ENCODE measurements at regions not wholly inside any gene's neighbourhood (a gene's known extent, or its start where the extent isn't known, plus 50 kb on each side); places are given as distances from the start of the nearest gene placed in this dataset.
"Not testable (repeated sequence)": the region's sequence is repeated elsewhere in the genome, so short reads cannot be mapped to it uniquely, and the experiment has no call there.

DNA sequence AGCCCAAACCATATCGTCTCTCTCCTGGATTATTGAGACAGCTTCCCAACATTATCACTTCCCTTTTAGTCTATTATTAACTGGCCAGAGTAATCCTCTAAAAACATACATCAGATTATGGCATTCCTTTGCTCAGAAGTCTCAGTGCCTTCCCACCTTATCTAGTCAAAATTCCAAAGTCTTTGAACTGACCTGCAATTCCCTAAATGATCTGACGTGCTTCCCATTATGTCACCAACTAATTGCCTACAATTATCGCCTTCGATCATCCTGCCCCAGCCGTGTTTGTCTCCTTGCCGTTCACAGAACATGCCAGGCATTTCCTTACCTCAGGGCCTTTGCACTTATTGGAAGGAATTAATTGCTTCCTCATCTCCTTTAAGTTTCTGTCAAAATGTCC is 332.4 kb downstream of the IRS1 start:
- no peak for ATAC-seq

DNA sequence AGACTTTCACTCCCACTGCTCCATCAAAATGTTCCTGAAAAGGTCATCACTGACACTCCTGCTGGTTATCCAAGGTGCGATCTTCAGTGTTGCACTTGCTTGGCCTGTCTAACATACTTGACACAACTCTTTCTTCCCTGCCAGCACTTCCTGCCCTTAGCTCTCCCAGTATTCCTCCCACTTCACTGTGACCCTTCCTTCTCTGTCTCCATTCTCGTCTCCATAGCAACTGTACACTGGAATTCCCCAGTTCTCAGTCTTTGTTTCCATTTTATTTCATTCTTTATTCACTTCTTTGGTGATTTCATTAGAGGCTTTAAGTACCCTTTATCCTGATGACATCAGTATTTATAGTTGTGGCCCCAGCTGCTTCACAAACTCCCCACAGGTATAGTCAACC is 333.0 kb downstream of the IRS1 start:
- no peak for ATAC-seq

DNA sequence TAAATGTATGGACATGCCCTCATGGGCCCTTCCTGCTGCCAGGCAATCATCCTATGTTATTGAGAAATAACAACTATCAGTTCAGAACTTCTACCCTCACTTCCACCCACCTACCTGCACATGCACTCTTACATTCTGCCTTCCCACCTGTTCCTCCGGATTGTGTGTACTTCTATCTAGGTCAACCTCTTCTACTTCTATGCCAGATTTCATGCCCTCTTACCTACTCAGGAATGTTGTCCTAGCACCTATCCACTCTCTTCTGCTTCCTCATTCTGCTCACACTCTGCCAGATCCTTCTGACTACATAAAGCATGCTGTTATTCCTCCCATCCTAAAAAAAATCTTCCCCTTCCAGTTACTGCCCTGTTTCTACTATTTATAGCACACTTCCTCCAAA is 333.5 kb downstream of the IRS1 start:
- ATAC-seq: no peak

DNA sequence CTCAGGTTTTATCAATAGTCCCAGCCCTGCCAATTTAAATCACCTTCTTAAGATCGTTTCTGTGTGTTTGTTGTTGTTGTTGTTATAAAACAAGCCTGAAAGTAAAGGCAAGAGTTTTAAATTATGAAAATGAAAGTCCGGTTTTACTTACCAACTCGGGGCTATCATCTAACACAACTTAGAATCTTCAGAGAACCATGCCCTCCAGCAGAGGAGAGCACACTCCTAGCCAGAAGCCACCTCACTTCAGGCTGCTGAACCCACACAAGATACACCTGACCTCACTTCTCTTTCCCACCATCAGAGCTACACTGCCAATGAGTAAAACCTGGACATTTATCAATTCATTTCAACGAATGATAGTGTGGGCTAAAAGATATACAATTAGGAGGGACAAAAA is 335.2 kb downstream of the IRS1 start:
- ATAC-seq: no peak

DNA sequence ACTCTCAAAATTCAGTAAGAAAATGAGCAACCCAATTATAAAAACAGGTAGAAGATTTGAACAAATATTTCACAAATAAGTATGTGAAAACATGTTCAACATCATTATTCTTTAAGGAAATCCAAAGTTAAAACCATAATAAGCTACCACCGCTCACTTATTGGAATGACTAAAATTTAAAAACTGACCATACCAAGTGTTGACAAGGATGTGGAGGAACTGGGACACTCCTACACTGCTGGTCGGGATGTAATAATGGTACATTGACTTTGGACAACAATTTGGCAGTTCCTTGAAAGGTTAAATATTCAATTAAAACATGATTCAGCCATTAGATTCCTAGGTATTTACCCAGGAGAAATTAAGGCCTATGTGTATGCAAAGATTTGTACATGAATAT is 336.5 kb downstream of the IRS1 start:
- no peak for ATAC-seq

GRCh38 chr2:226461981-226462380 is 337.6 kb downstream of the IRS1 start:
- no peak for ATAC-seq

GRCh38 chr2:226456144-226456543 is 343.5 kb downstream of the IRS1 start:
- not testable (repeated sequence) for ATAC-seq

DNA sequence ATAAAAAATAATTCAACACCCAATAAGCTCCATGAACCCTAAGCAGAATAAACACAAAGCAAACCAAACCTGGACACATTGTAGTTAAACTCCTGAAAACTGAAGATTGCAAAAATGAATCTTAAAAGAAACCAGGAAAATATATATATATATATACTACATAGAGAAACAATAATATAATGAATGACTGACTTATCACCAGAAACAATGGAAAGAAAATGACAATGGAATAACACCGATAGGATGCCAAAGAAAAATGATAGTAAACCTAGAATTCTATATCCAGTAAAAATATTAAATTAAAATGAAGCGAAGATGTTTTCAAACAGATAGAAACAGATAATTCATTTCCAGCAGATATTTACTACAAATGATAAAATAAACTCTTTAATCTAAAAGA is 346.9 kb downstream of the IRS1 start:
- no peak for ATAC-seq

GRCh38 chr2:226451486-226451885 is 348.1 kb downstream of the IRS1 start:
- ATAC-seq: no peak

- no peak for ATAC-seq
Observed at GRCh38 chr2:226450141-226450540, 349.5 kb downstream of the IRS1 start.

DNA sequence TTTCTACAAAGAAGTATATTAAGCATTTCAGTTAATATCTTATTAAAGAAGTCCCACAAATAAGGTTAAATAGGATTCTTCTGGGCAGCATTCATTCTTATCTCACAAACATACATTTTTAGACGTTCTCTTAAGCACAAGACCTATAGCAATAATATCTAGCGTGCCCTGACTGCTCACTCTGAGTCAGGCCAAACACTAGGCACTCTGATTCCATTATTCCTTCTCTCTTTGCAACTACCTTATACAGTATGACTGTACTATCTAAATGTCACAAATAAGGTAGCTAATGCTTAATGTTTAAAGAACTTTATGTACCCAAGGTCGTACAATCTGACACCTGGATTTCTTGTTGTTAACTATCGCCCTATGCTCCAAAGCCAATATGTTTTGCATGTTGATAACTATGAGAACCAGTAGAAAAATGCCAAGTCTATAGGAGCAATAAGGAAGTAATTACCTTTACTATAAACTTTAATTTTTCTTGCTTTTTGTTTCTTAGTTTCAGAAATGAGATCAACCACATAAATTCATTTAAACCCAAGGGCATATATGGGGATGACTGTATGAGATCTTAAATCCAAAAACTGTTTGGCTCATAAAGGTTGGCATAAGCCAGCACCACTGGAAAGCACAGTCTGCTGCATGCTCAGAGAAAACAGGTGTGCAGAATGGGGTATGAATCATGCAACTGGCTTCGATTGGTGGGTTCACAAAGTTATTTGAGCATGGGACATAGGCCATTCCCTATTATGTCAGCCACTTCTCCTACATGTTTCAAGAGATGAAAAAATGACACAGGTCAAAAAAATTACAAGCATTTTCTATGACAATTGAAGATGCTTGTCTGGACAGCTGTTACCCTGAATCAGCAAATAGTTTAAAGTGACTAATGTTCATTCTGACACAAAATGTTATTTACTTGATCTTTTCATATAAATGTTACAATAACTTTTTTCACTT is 352.0 kb downstream of the IRS1 start:
- peak; percentile 75 for ATAC-seq

GRCh38 chr2:226446406-226447001 is 353.1 kb downstream of the IRS1 start:
- ATAC-seq: no peak

DNA sequence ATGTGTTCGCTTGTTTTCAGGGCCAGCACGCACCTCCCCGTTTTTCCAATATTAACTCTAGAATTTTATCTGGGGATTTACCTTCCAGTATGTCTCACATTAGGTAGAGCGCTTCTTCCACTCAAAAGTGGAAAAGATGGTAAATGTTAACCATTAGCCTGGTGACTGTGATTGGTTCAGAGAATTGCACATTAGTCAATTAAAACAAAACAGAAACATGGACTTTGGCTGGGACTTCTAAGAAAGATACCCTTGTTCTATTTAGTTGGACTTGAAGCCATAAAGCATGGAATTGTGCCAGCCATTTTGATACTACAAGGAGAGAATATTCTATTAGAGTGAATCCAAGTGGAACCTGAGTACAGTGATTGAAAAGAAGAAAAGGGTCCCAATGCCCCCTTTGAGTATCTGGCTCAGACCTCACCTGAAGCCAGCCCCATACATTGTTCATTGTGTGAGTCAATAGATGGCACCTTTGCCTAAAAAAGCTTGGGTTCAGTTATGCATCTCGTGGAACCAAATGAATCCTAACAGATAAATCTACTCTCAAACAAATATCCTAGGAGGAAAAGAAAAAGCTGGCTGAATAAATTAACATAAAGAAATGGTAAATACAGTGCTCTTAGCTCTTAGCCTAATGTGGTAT is 354.3 kb downstream of the IRS1 start:
- no peak for ATAC-seq

- ATAC-seq: no peak
Observed at GRCh38 chr2:226443112-226443511, 356.5 kb downstream of the IRS1 start.

GRCh38 chr2:226440127-226440918 is 359.3 kb downstream of the IRS1 start:
- no peak for ATAC-seq

DNA sequence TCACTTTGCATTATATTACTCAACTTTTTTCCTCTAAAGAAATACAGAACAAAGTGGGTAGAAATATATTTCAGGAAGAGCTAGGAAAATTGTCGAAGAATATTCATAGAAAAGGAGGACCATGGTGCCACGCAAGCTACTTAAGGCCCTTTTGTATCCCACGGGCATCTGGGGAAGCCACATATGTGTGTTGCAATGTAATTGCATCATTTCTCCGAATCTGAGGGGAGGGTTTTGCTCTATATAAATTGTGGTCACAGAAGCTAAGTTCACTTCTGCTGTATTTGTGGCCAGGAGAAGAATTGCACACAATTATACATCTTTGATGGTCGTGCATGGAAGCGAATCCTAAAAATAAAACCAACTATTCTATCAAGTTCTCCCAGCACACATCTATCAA is 360.3 kb downstream of the IRS1 start:
- ATAC-seq: no peak

DNA sequence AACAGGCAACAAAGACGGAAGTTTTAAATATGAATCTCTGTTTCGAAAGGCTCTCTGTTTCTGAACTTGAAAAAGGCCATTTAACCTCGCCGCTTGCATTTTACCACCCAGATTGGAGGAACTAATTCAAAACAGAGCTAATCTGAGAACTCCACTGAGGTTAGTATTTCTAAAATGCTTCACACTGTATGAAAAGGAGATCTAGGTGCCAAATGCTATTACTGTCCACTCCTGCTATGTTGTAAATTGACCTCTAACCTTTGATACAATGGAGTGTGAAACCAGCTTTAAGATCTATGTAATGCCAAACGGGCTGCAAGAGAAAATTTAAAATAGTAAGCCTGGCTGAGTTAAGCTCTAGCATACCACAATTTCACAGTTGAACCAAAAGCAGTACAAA is 364.5 kb downstream of the IRS1 start:
- no peak for ATAC-seq

DNA sequence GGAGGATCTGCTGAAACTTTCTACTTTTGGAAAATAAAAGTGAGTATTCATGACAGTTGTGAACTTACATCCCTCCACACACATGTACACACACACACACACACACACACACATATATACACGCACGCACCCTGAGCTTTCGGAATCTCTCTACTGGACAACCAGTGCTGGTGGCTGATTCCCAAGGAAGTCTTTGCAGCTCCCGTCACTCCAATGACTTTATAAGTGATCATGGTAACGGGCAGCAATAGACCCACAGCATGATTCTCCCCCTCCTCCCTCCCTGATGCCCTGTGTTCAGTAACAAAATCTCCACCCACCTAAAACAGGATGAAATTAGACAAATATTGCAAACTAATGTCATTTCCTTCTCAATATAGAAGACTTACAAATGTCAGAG is 364.9 kb downstream of the IRS1 start:
- no peak for ATAC-seq

DNA sequence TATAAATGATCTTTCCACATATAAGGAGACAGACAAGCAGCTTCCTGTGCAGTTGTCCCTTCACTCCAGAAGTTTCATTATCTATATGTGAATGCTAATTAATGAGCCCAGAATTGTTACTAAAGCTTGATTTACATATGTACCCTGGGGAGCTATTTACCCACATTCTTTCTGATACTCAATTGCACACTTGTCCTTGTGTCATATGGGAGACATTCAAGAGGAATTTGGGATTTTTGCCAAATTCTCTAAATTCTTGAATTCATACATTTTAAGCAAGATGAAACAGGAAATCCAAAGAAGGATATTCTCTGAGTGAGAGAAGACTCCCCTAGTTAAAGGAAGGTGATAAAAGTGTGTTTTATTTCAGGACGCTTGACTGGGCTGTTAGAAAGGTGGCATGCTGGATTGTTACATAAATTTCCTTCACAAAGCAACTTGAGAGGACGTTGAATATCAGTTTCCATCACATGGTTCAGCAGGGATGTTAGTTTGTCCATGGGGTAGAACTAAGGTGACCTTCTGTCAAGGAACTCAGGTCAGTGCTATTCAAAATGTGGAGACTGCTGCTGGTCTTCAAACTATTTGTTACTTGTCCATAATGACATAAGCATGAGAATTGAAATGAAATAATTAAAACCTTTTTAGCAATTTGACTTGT is 368.2 kb downstream of the IRS1 start:
- no peak for ATAC-seq

GRCh38 chr2:226429476-226429875 is 370.1 kb downstream of the IRS1 start:
- ATAC-seq: no peak

GRCh38 chr2:226427538-226428307 is 371.9 kb downstream of the IRS1 start:
- ATAC-seq: peak; percentile 71

Data from esophagus mucosa (tissue), 1 donor.